Adrenal gland (tissue), 5 donors: ENCODE measurements at regions not wholly inside any gene's neighbourhood (a gene's known extent, or its start where the extent isn't known, plus 50 kb on each side); places are given as distances from the start of the nearest gene placed in this dataset.
A peak's percentile ranks its signal among the peaks of the same experiment; 100 is the strongest.

ENCODE experiments used
- CTCF ChIP-seq, 6 experiments: fragments of 450-650 bp in 4 of 6; fragments of 200-600 bp in 2 of 6; sonication (generic) in 1 of 6; IDR thresholded peaks; 1 replicate in 5 of 6; 2 replicates in 1 of 6; pipeline versions ENCODE4 v1.5.1 to v1.8.0; 2016 to 2021; ENCODE audit warnings: antibody characterized with exemption in 6 of 6, mild to moderate bottlenecking in 2 of 6, moderate library complexity in 1 of 6
- POLR2A ChIP-seq, 2 donors: fragments of 450-650 bp; IDR thresholded peaks; one replicate each; pipeline ENCODE4 v1.6.1; 2017; ENCODE audit warnings: antibody characterized with exemption in 2 of 2, mild to moderate bottlenecking in 2 of 2, moderate library complexity in 1 of 2
- donor health status: DM: no; HTN: no; CAD: no.

GRCh38 chr17:15882777-15883176, 62.2 kb upstream of the ADORA2B start:
- TF ChIP-seq CTCF (IDR thresholded peaks at IDR 0.05), result peak; percentile 6 to 37 (median 30)
- no peak for TF ChIP-seq POLR2A (IDR thresholded peaks at IDR 0.05)
